GM18498 (cell line): ENCODE measurements at regions not wholly inside any gene's neighbourhood (a gene's known extent, or its start where the extent isn't known, plus 50 kb on each side); places are given as distances from the start of the nearest gene placed in this dataset.
"Not testable (repeated sequence)": the region's sequence is repeated elsewhere in the genome, so short reads cannot be mapped to it uniquely, and the experiment has no call there.

Source experiments
- ATAC-seq: cut with Tn5 transposase; IDR thresholded peaks from one replicate; pipeline ENCODE4 v1.9.1; 2021; ENCODE audit warnings: mild to moderate bottlenecking, moderate library complexity; ENCODE audit not compliant: unreplicated experiment

- ATAC-seq: no peak
These were observed 374.6 kb upstream of the SYT1 start for GRCh38 chr12:78489990-78490389.

DNA sequence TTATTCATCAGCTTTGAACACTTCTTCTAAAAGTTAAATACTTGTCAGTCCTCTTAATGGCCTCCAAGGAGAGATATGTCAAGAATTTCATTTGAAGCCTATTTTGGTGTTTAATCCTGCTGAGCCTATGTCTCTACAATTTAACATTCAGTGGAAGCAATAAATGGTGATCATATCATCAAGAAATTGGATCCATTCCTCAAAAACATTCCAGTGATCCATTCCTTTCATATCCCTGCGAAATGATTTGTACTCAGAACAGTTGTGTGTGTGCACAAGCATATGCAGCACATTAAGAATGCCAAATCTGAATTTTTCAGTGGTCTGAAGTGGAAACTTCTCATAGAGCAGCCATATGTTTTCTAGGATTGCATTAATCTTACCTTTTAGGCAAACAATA is 373.7 kb upstream of the SYT1 start:
- no peak for ATAC-seq

DNA sequence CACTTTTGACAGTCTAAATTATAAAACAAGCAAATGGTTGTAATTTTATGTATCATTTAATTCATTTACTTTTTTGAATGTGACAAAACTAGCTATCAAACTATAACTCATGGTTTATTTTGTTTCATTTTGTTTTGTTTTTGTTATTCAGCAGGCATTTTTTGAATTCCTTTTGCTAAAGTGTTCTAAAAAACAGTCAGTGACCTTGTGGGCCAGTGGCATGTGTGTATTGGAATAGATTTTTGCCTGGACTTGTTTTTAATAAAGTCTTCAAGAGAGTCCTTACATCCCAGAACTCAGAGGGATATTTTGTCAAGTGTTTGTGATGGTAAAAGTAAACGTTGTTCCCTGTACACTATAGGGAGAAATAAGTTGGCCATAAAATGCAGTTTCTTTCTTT is 369.7 kb upstream of the SYT1 start:
- no peak for ATAC-seq

DNA sequence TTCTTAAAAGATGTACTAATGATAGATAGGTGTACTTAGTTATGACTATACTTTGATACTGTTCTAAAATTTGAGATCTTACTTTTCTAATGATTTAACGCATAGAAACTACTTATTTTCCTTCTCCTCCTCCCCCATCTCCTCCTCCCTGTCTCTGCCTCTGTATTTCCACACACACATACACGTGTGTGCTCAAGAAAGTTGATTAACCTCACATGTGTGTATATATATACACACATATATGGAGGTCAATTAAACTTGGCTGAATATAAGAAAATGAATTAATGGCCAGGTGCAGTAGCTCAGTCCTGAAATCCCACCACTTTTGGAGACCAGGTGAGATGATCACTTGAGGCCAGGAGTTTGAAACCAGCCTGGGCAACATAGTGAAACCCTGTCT is 362.7 kb upstream of the SYT1 start:
- no peak for ATAC-seq

- ATAC-seq: no peak
These were observed 345.2 kb upstream of the SYT1 start for GRCh38 chr12:78519422-78519821.

GRCh38 chr12:78530100-78530765 is 334.3 kb upstream of the SYT1 start:
- ATAC-seq: no peak

GRCh38 chr12:78531831-78532458 is 332.6 kb upstream of the SYT1 start:
- no peak for ATAC-seq

GRCh38 chr12:78534311-78534710 is 330.3 kb upstream of the SYT1 start:
- no peak for ATAC-seq

DNA sequence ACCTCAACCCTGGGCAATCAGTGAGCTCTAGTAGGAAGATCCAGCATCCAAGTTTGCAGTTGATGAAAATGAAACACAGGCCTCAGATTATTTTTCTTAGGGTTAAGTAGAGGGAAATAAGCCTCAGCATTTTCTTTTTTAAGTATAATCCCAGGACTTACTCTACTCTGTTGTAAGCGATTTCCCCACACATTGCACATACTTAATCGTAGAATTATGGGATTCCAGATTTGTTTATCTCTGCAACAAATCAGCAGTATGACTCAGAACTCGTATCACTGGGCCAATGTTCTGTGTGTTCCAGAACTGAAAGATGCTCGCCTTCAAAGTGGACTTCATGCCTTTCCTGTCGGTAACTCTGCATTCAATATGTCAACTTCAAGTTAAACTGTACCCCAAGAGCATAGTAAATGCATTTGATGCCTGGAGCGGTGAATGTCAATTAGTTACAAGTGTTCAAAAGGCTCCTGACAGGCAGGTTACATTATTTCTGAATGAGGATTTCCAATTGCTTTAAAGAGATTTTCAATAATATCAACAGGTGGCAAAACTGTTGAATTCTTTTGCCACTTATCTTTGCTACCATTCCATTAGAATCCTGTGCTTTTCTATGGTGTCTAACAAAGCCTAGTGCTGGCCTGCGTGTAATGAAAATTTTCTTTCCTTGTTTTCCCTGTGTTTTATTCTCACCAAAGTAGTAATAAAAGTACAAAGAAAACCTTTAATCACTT is 323.8 kb upstream of the SYT1 start:
- ATAC-seq: no peak

DNA sequence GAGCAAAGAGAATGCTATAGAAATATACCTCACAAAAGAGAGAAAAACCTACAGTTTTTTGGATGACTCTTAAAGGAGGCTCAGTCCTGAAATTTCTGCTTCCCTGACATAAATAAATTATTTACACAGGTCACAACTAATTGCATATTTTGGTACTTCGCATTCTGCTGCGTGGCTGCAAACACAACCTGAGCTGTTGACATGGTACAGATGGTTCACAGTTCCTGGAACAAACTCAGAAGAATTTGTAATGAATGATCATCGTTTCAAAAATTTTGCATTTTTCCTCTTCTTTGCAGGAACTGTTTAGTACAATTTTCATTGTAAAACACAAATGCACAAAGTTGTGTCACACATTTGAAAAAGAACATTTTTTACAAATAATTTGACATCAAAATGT is 313.7 kb upstream of the SYT1 start:
- no peak for ATAC-seq

DNA sequence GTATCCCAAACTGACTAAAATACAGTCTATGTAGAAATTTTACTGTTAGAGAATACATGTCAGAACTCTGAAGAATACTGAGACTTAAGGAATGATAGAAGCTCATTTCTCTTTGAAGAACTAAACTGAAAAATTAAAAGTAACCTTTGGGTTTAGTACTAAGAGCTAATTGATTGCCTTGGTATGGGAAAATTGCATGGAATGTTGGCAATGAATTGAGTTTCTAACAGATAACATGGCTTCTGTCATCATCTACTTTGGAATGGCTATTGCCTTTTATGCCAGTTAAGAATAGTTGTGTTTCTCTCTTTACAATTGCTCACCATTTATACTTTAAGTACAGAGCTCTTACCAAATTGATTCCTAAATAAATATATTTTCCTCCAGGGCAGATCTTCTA is 308.8 kb upstream of the SYT1 start:
- no peak for ATAC-seq

DNA sequence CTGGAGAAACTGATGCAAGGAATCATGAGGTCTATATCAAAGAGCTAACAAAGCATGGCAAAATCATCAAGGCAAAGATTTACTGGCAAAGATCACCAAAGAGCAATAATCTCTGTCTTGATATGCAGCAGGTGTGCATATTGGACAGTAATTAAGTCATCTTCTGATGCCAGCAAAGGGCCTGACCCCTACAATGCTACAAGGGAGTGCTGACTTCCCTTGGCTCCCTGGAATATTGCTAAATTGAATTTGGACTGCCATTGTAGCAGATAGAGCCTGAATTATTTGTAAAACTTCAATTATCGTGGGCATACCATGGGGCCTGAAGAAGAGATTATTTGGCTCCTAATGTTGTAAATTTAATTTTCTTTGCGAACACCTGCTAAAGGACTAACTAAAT is 307.9 kb upstream of the SYT1 start:
- ATAC-seq: no peak

- ATAC-seq: no peak
These were observed 305.2 kb upstream of the SYT1 start for GRCh38 chr12:78559416-78559815.

GRCh38 chr12:78559886-78560285 is 304.7 kb upstream of the SYT1 start:
- ATAC-seq: no peak

- no peak for ATAC-seq
These were observed 303.9 kb upstream of the SYT1 start for GRCh38 chr12:78560633-78561032.

- no peak for ATAC-seq
These were observed 302.0 kb upstream of the SYT1 start for GRCh38 chr12:78562368-78563205.

DNA sequence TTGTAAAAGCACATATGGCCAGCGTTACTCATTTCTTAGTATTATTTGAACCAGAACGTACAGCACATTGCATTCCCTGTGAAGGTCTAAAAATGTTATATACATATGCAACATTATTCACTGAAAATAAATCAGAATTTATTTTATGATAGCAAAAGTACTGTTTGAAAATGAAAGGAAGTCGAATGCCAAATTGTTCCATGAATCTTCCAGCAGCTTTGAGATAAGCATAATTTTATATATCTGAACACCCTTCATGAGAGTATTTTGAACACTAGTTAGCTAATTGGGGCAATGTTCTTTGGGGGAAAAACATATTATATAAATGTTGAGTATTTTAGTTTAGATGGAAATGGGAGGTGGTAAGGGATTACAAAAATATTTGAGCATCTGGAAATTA is 300.7 kb upstream of the SYT1 start:
- no peak for ATAC-seq

DNA sequence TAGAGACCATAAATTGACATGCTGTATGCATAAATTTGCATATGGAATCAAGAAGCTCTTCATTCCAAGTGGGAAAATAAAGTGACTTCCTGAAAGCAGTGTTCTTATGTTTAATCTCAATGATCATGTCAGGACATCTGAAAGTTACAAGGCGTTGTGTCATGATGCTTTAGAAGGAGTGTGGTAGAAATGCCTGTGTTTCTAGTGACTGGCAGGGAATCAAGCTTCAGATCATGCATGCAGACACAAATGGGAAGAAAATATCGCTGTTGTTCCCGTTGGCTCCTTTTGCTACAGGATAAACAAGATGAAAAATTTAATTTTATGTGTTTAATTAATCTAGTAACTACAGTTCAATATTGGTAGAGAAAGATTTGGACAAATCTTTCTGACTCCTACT is 298.1 kb upstream of the SYT1 start:
- no peak for ATAC-seq

GRCh38 chr12:78568321-78569020 is 296.1 kb upstream of the SYT1 start:
- ATAC-seq: no peak

DNA sequence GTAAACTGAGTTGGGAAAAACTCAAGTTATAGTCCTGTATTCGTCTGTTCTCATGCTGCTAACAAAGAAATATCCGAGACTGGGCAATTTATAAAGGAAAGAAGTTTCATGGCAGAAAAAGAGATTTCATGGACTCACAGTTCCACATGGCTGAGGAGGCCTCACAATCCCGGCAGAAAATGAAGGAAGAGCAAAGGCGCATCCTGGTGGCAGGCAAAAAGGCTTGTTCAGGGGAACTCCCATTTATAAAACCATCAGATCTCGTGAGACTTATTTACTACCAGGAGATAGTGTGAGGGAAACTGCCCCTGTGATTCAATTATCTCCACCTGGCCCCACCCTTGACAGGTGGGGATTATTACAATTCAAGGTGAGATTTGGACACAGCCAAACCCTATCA is 292.6 kb upstream of the SYT1 start:
- ATAC-seq: no peak

- not testable (repeated sequence) for ATAC-seq
These were observed 289.4 kb upstream of the SYT1 start for GRCh38 chr12:78575208-78575607.
